GM23338 (cell line): ENCODE measurements at regions not wholly inside any gene's neighbourhood (a gene's known extent, or its start where the extent isn't known, plus 50 kb on each side); places are given as distances from the start of the nearest gene placed in this dataset.

Experiments used
- ATAC-seq: fragments of 200-7000 bp; cut with Tn5 transposase; 3 replicates; pipeline ENCODE4 v1.9.1; 2020
- DNase-seq: peaks from one replicate; pipeline ENCODE4 v3.0.0-alpha.2; 2015; ENCODE audit warnings: low spot score
- H2AFZ ChIP-seq: fragments of 200-600 bp; sonication (generic); 2 replicates; pipeline ENCODE4 v1.8.0; 2016; ENCODE audit warnings: antibody characterized with exemption, mild to moderate bottlenecking, moderate library complexity
- H3F3A ChIP-seq: fragments of 200-600 bp; sonication (generic); replicated peaks from 2 replicates; pipeline ENCODE4 v1.8.0; 2017; ENCODE audit warnings: antibody characterized with exemption, mixed run types, low read depth
- H3K27ac ChIP-seq: fragments of 200-600 bp; sonication (generic); 2 replicates; pipeline ENCODE4 v1.6.1; 2016; ENCODE audit warnings: low read depth
- H3K27me3 ChIP-seq: fragments of 200-600 bp; sonication (generic); 2 replicates; pipeline ENCODE4 v1.8.0; 2016; ENCODE audit warnings: mild to moderate bottlenecking, mixed run types, moderate library complexity; ENCODE audit not compliant: insufficient read depth
- H3K36me3 ChIP-seq: fragments of 200-600 bp; sonication (generic); 2 replicates; pipeline ENCODE4 v1.8.0; 2016; ENCODE audit warnings: mild to moderate bottlenecking; ENCODE audit not compliant: insufficient read depth
- H3K4me1 ChIP-seq: fragments of 200-600 bp; sonication (generic); 2 replicates; pipeline ENCODE4 v1.8.0; 2016; ENCODE audit warnings: mild to moderate bottlenecking, moderate library complexity; ENCODE audit not compliant: insufficient read depth
- H3K4me2 ChIP-seq: fragments of 200-600 bp; sonication (generic); 2 replicates; pipeline ENCODE4 v1.7.1; 2017; ENCODE audit warnings: mixed run types
- H3K4me3 ChIP-seq: fragments of 200-600 bp; sonication (generic); 2 replicates; pipeline ENCODE4 v1.6.1; 2016; ENCODE audit warnings: mixed run types
- H3K79me2 ChIP-seq: fragments of 200-600 bp; sonication (generic); replicated peaks from 2 replicates; pipeline ENCODE4 v1.8.0; 2017; ENCODE audit warnings: mild to moderate bottlenecking; ENCODE audit not compliant: insufficient read depth
- H3K9me2 ChIP-seq: fragments of 200-600 bp; sonication (generic); 2 replicates; pipeline ENCODE4 v1.8.0; 2017; ENCODE audit not compliant: insufficient read depth
- H4K20me1 ChIP-seq: fragments of 200-600 bp; sonication (generic); replicated peaks from 2 replicates; pipeline ENCODE4 v1.8.0; 2017; ENCODE audit warnings: mild to moderate bottlenecking; ENCODE audit not compliant: insufficient read depth
- H3K27ac Mint-ChIP-seq: 2 replicates; pipeline ENCODE4 v1.8.0; 2020; ENCODE audit warnings: inconsistent platforms, mild to moderate bottlenecking, moderate library complexity, mixed read lengths
- H3K27me3 Mint-ChIP-seq: 3 replicates; pipeline ENCODE4 v1.8.0; 2022; ENCODE audit warnings: low read depth, mild to moderate bottlenecking, moderate library complexity, mixed read lengths, inconsistent platforms; ENCODE audit not compliant: insufficient read depth, poor library complexity
- H3K36me3 Mint-ChIP-seq: 3 replicates; pipeline ENCODE4 v1.8.0; 2021; ENCODE audit warnings: low read depth, mild to moderate bottlenecking, inconsistent platforms, moderate library complexity, mixed read lengths
- H3K4me1 Mint-ChIP-seq: 3 replicates; pipeline ENCODE4 v1.8.0; 2020; ENCODE audit warnings: mild to moderate bottlenecking, inconsistent platforms, mixed read lengths
- H3K4me3 Mint-ChIP-seq: 3 replicates; pipeline ENCODE4 v1.8.0; 2021; ENCODE audit warnings: moderate library complexity, mild to moderate bottlenecking, inconsistent platforms, mixed read lengths
- H3K9me3 Mint-ChIP-seq: 3 replicates; pipeline ENCODE4 v1.8.0; 2020; ENCODE audit warnings: moderate library complexity, mild to moderate bottlenecking, inconsistent platforms, mixed read lengths
- CREB1 ChIP-seq: fragments of 250-450 bp; sonication (Bioruptor Pico); IDR thresholded peaks from 2 replicates; pipeline ENCODE4 v1.5.0; 2020; ENCODE audit warnings: low read depth, mild to moderate bottlenecking, moderate library complexity
- CTCF ChIP-seq, 2 experiments: fragments of 200-600 bp in 1 of 2; sonication (generic) in 1 of 2; conservative IDR thresholded peaks; 2 replicates each; pipeline versions ENCODE4 v1.5.1 to v1.6.1; 2016 to 2017; ENCODE audit warnings: antibody characterized with exemption in 2 of 2, low read depth in 2 of 2, mild to moderate bottlenecking in 2 of 2, moderate library complexity in 1 of 2
- EZH2 ChIP-seq: fragments of 200-600 bp; sonication (generic); IDR thresholded peaks from one replicate; pipeline ENCODE4 v1.8.0; 2017; ENCODE audit warnings: antibody characterized with exemption, mild to moderate bottlenecking, low read depth; ENCODE audit not compliant: unreplicated experiment
- EZH2phosphoT487 ChIP-seq: fragments of 200-600 bp; sonication (generic); IDR thresholded peaks from one replicate; pipeline ENCODE4 v1.8.1; 2018; ENCODE audit warnings: antibody characterized with exemption; ENCODE audit not compliant: unreplicated experiment
- JUNB ChIP-seq: IDR thresholded peaks from one replicate; pipeline ENCODE4 v1.6.1; 2016; ENCODE audit warnings: antibody characterized with exemption; ENCODE audit not compliant: unreplicated experiment
- NANOG ChIP-seq: IDR thresholded peaks from 2 replicates; pipeline ENCODE4 v1.6.1; 2016; ENCODE audit warnings: antibody characterized with exemption, borderline replicate concordance
- POLR2AphosphoS5 ChIP-seq: IDR thresholded peaks from 2 replicates; pipeline ENCODE4 v1.6.1; 2016; ENCODE audit warnings: antibody characterized with exemption, low read depth
- REST ChIP-seq: IDR thresholded peaks from one replicate; pipeline ENCODE4 v1.6.1; 2018; ENCODE audit warnings: antibody characterized with exemption; ENCODE audit not compliant: unreplicated experiment
- STAT1 ChIP-seq: IDR thresholded peaks from one replicate; pipeline ENCODE4 v1.6.1; 2016; ENCODE audit warnings: antibody characterized with exemption; ENCODE audit not compliant: unreplicated experiment
- ZNF114 ChIP-seq: fragments of 250-450 bp; sonication (Bioruptor Pico); IDR thresholded peaks from 2 replicates; pipeline ENCODE4 v1.5.0; 2020; ENCODE audit warnings: mild to moderate bottlenecking, moderate library complexity
- ZNF331 ChIP-seq: fragments of 250-450 bp; sonication (Bioruptor Pico); IDR thresholded peaks from 2 replicates; pipeline ENCODE4 v1.5.0; 2020; ENCODE audit warnings: low read depth, mild to moderate bottlenecking, moderate library complexity
- ZNF462 ChIP-seq: fragments of 250-450 bp; sonication (Bioruptor Pico); IDR thresholded peaks from 2 replicates; pipeline ENCODE4 v1.5.0; 2020; ENCODE audit warnings: mild to moderate bottlenecking, moderate library complexity
- TF ChIP-seq, protein P1 (sequence below): IDR thresholded peaks from 2 replicates; pipeline ENCODE4 v1.6.1; 2016; ENCODE audit warnings: antibody characterized with exemption

DNA sequence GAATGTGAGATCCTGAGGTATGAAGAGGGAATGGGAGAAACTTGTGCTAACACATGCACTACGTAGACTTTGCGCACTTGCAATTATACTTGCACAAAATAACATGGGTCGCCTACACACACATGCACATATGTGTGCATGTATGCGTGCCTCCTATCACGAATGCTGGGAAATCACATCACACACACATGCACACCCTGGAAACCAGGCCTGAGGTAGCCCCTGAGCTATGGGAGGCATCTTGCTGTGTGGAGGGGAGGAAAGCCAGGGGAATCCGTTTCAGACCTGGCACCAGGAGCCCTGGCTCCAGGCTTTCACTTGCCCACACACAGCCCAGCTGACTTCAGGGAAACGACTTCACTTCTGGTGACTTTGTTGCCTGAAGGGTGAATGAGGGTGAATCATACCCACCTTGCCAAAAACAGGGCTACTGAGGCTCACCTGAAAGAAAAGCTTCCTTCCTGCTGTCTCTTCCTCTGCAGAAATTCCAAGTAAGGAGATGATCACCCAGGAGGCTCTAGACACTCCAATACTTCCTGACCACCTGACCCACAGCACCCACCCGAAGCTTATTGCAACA lies 136.0 kb upstream of the NGF start:
- no peak overlapping the region for H3K4me3 ChIP-seq
- H3K36me3 ChIP-seq = no peaks in the 10 kb centered on the region
- no peak overlapping the region for H3K27ac ChIP-seq
- H3K4me1 Mint-ChIP-seq = peaks cover 4% of the 10 kb centered on the region; the same call in 1 of the 3 replicates
- TF ChIP-seq STAT1 (no peak), EZH2 (no peak), POLR2AphosphoS5 (no peak), JUNB (no peak), ZNF114 (CRISPR knock-in tag) (no peak), NANOG (no peak), CREB1 (CRISPR knock-in tag) (no peak), CTCF (conservative IDR thresholded peaks at IDR 0.05; ENCODE audit: low read depth in 2 of 2) (no peak), REST (no peak), ZNF331 (CRISPR knock-in tag) (no peak), EZH2phosphoT487 (no peak), ZNF462 (no peak)
- TF ChIP-seq, protein P1, sequence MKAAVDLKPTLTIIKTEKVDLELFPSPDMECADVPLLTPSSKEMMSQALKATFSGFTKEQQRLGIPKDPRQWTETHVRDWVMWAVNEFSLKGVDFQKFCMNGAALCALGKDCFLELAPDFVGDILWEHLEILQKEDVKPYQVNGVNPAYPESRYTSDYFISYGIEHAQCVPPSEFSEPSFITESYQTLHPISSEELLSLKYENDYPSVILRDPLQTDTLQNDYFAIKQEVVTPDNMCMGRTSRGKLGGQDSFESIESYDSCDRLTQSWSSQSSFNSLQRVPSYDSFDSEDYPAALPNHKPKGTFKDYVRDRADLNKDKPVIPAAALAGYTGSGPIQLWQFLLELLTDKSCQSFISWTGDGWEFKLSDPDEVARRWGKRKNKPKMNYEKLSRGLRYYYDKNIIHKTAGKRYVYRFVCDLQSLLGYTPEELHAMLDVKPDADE = no peak
- DNase-seq (no peak), ATAC-seq (no peak)
- H3K4me1 ChIP-seq = no peaks in the 10 kb centered on the region
- H2AFZ ChIP-seq = no peak overlapping the region
- no peak overlapping the region for H3K27ac Mint-ChIP-seq
- no peak overlapping the region for H3K4me2 ChIP-seq
- no peak overlapping the region for H3K4me3 Mint-ChIP-seq
- no peaks in the 10 kb centered on the region for H3K9me2 ChIP-seq
- H4K20me1 ChIP-seq = no peaks in the 10 kb centered on the region
- H3K79me2 ChIP-seq = no peaks in the 10 kb centered on the region
- H3K27me3 Mint-ChIP-seq = peaks cover 8% of the 10 kb centered on the region
- no peaks in the 10 kb centered on the region for H3K9me3 Mint-ChIP-seq
- no peaks in the 10 kb centered on the region for H3K36me3 Mint-ChIP-seq
- H3F3A ChIP-seq = no peaks in the 10 kb centered on the region
- no peaks in the 10 kb centered on the region for H3K27me3 ChIP-seq
